HCT116 (cell line): ENCODE measurements at regions not wholly inside any gene's neighbourhood (a gene's known extent, or its start where the extent isn't known, plus 50 kb on each side); places are given as distances from the start of the nearest gene placed in this dataset.

ENCODE experiments used
- ATAC-seq: fragments of 200-7000 bp; cut with Tn5 transposase; 2 replicates; pipeline ENCODE4 v1.9.1; 2020; ENCODE audit warnings: mild to moderate bottlenecking, moderate library complexity
- BruUV-seq: library from RNA; stranded (reverse); fragments of 400-500 nt; replicated peaks from 2 replicates; lab custom pipeline; 2021; lab: Mats Ljungman, UMichigan
- CTCF ChIA-PET: fragments of 300-600 bp; sonication (Branson Sonifier 250); formaldehyde crosslinking; loops from one replicate; lab custom pipeline; 2021; ENCODE audit warnings: antibody characterized with exemption; lab: Charles Lee
- POLR2A ChIA-PET: fragments of 300-600, 350-600 bp; sonication (Branson Sonifier 250); formaldehyde crosslinking; loops from one replicate; lab custom pipeline; 2021; ENCODE audit warnings: antibody characterized with exemption; lab: Charles Lee
- RAD21 ChIA-PET, 2 experiments: fragments of 300-600 bp; sonication (Branson Sonifier 250); formaldehyde crosslinking; loops; one replicate each; lab custom pipeline; 2023; ENCODE audit warnings: low total read pairs in 2 of 2; ENCODE audit not compliant: uncharacterized antibody in 2 of 2, unreplicated experiment in 2 of 2, low non-redundant PET in 1 of 2; lab: Charles Lee
- DNase-seq: peaks from one replicate; pipeline ENCODE4 v3.0.0-alpha.2; 2010; ENCODE audit warnings: low read depth, low spot score
- H2AFZ ChIP-seq: fragments of 200-600 bp; shearing (Covaris generic), sonication (generic); 2 replicates; pipeline ENCODE4 v1.6.1; 2017; ENCODE audit warnings: low read depth, mixed run types, mixed read lengths, antibody characterized with exemption, low read length; ENCODE audit not compliant: poor library complexity, severe bottlenecking
- H3K27ac ChIP-seq: 2 replicates; pipeline ENCODE4 v1.5.1; 2012; ENCODE audit warnings: low read depth, low read length
- H3K27me3 ChIP-seq: fragments of 200-600 bp; sonication (generic); 2 replicates; pipeline ENCODE4 v1.6.1; 2016; ENCODE audit warnings: mixed run types, low read length, mixed read lengths; ENCODE audit not compliant: insufficient read depth
- H3K36me3 ChIP-seq, 2 experiments: fragments of 200-500 bp in 1 of 2; fragments of 200-600 bp in 1 of 2; sonication (Bioruptor generic) in 1 of 2; sonication (generic) in 1 of 2; 2 replicates each; pipeline versions ENCODE4 v1.5.1 to v1.6.1; 2014 to 2016; ENCODE audit warnings: low read length in 2 of 2, inconsistent platforms in 1 of 2, mixed read lengths in 1 of 2, mixed run types in 1 of 2; ENCODE audit not compliant: insufficient read depth in 2 of 2, control insufficient read depth in 1 of 2
- H3K4me1 ChIP-seq, 2 experiments: fragments of 200-600 bp in 1 of 2; sonication (generic) in 1 of 2; 2 replicates each; pipeline versions ENCODE4 v1.5.1 to v1.6.1; 2012 to 2017; ENCODE audit warnings: low read length in 2 of 2, inconsistent platforms in 1 of 2, mild to moderate bottlenecking in 1 of 2, mixed read lengths in 1 of 2, mixed run types in 1 of 2, moderate library complexity in 1 of 2; ENCODE audit not compliant: insufficient read depth in 2 of 2, control insufficient read depth in 1 of 2
- H3K4me2 ChIP-seq: fragments of 200-600 bp; sonication (generic); 2 replicates; pipeline ENCODE4 v1.6.1; 2017; ENCODE audit warnings: mixed run types, low read length, mixed read lengths
- H3K4me3 ChIP-seq, 2 experiments: fragments of 200-600 bp in 1 of 2; sonication (generic) in 1 of 2; replicated peaks in 1 of 2; 2 replicates each; pipeline ENCODE4 v1.5.1; 2011 to 2016; ENCODE audit warnings: low read length in 2 of 2, control low read depth in 1 of 2, low read depth in 1 of 2, mild to moderate bottlenecking in 1 of 2, mixed read lengths in 1 of 2, mixed run types in 1 of 2
- H3K79me2 ChIP-seq: fragments of 200-600 bp; sonication (generic); 2 replicates; pipeline ENCODE4 v1.6.1; 2017; ENCODE audit warnings: mild to moderate bottlenecking, mixed run types, low read length, moderate library complexity, mixed read lengths; ENCODE audit not compliant: insufficient read depth
- H3K9ac ChIP-seq: fragments of 200-600 bp; sonication (generic); 2 replicates; pipeline ENCODE4 v1.6.1; 2016; ENCODE audit warnings: low read length, mixed read lengths
- H3K9me2 ChIP-seq: fragments of 200-600 bp; sonication (generic), shearing (Covaris generic); 2 replicates; pipeline ENCODE4 v1.6.1; 2017; ENCODE audit warnings: mixed run types, mild to moderate bottlenecking, moderate library complexity; ENCODE audit not compliant: insufficient read depth
- H3K9me3 ChIP-seq, 2 experiments: fragments of 200-500 bp in 1 of 2; fragments of 200-600 bp in 1 of 2; sonication (Bioruptor generic) in 1 of 2; sonication (generic) in 1 of 2; 2 replicates each; pipeline ENCODE4 v1.6.1; 2014 to 2017; ENCODE audit warnings: low read length in 2 of 2, mixed read lengths in 2 of 2, inconsistent platforms in 1 of 2, low read depth in 1 of 2, mild to moderate bottlenecking in 1 of 2, mixed run types in 1 of 2, moderate library complexity in 1 of 2; ENCODE audit not compliant: control insufficient read depth in 1 of 2, insufficient read depth in 1 of 2
- H4K20me1 ChIP-seq: fragments of 200-600 bp; sonication (generic), shearing (Covaris generic); 2 replicates; pipeline ENCODE4 v1.6.1; 2017; ENCODE audit warnings: mixed run types, mild to moderate bottlenecking, moderate library complexity; ENCODE audit not compliant: insufficient read depth
- CBX3 ChIP-seq: IDR thresholded peaks from 2 replicates; pipeline ENCODE4 v1.6.1; 2012; ENCODE audit warnings: low read depth
- CEBPB ChIP-seq: IDR thresholded peaks from 2 replicates; pipeline ENCODE4 v1.6.1; 2012; ENCODE audit warnings: low read depth
- EZH2 ChIP-seq: fragments of 200-600 bp; sonication (generic); IDR thresholded peaks from 2 replicates; pipeline ENCODE4 v1.6.1; 2017; ENCODE audit warnings: antibody characterized with exemption, mixed run types
- FOSL1 ChIP-seq: IDR thresholded peaks from 2 replicates; pipeline ENCODE4 v1.6.1; 2012; ENCODE audit warnings: low read depth
- JUND ChIP-seq: IDR thresholded peaks from 2 replicates; pipeline ENCODE4 v1.6.1; 2012
- MAX ChIP-seq: IDR thresholded peaks from 2 replicates; pipeline ENCODE4 v1.6.1; 2012
- POLR2A ChIP-seq: IDR thresholded peaks from 2 replicates; pipeline ENCODE4 v1.7.0; 2011; ENCODE audit warnings: borderline replicate concordance; ENCODE audit not compliant: insufficient read depth, insufficient read length; ENCODE audit errors: extremely low read depth
- POLR2AphosphoS5 ChIP-seq: IDR thresholded peaks from 2 replicates; pipeline ENCODE4 v1.6.1; 2011; ENCODE audit warnings: mild to moderate bottlenecking, low read depth, low read length, moderate library complexity
- SIN3A ChIP-seq: IDR thresholded peaks from 2 replicates; pipeline ENCODE4 v1.6.1; 2012; ENCODE audit warnings: low read depth
- TCF7L2 ChIP-seq: IDR thresholded peaks from 2 replicates; pipeline ENCODE4 v1.7.0; 2011; ENCODE audit warnings: borderline replicate concordance, inconsistent platforms; ENCODE audit not compliant: insufficient read depth, insufficient read length; ENCODE audit errors: extremely low read depth
- ZFX ChIP-seq: fragments of 450-650 bp; IDR thresholded peaks from 2 replicates; pipeline ENCODE4 v1.6.1; 2017
- ZNF274 ChIP-seq: fragments of 200-500 bp; sonication (Bioruptor generic); IDR thresholded peaks from 2 replicates; pipeline ENCODE4 v1.6.1; 2014; ENCODE audit warnings: mild to moderate bottlenecking, low read depth, low read length, inconsistent platforms
- intact Hi-C: fragments of 100-400 bp; cut with micrococcal nuclease; formaldehyde crosslinking; loops from 2 replicates; pipeline ENCODE4 v1.10.0; 2022
- TF ChIP-seq, protein P1 (sequence below): IDR thresholded peaks from 2 replicates; pipeline ENCODE4 v1.6.1; 2012; ENCODE audit warnings: low read depth
- TF ChIP-seq, protein P2 (sequence below): IDR thresholded peaks from 2 replicates; pipeline ENCODE4 v1.6.1; 2011; ENCODE audit warnings: mild to moderate bottlenecking, low read length, moderate library complexity; ENCODE audit not compliant: insufficient replicate concordance; ENCODE audit errors: extremely low read depth
- TF ChIP-seq, protein P3 (sequence below): IDR thresholded peaks from 2 replicates; pipeline ENCODE4 v1.6.1; 2012

GRCh38 chr2:189341077-189341476, 100.2 kb upstream of the WDR75 start:
- no peaks in the 10 kb centered on the region for H3K9me2 ChIP-seq
- DNase-seq (no peak), ATAC-seq (no peak)
- H3K27me3 ChIP-seq, result no peaks in the 10 kb centered on the region
- intact Hi-C loops, result no loop called here
- CTCF ChIA-PET, result no interaction called here
- no peak overlapping the region for H2AFZ ChIP-seq
- H3K36me3 ChIP-seq, result no peaks in the 10 kb centered on the region
- POLR2A ChIA-PET, result no interaction called here
- BruUV-seq, result no TSS peak
- no peak overlapping the region for H3K4me3 ChIP-seq
- RAD21 ChIA-PET, result no interaction called here
- no peaks in the 10 kb centered on the region for H3K79me2 ChIP-seq
- no peak overlapping the region for H3K9ac ChIP-seq
- TF ChIP-seq ZNF274, result no peak
- no peak for TF ChIP-seq SIN3A
- no peak for TF ChIP-seq CBX3
- no peak for TF ChIP-seq POLR2AphosphoS5
- no peak for TF ChIP-seq TCF7L2
- H3K4me2 ChIP-seq, result no peak overlapping the region
- H3K4me1 ChIP-seq, result no peaks in the 10 kb centered on the region
- no peaks in the 10 kb centered on the region; a peak in 1 of 4 replicates for H3K9me3 ChIP-seq
- no peaks in the 10 kb centered on the region for H4K20me1 ChIP-seq
- no peak overlapping the region for H3K27ac ChIP-seq

DNA sequence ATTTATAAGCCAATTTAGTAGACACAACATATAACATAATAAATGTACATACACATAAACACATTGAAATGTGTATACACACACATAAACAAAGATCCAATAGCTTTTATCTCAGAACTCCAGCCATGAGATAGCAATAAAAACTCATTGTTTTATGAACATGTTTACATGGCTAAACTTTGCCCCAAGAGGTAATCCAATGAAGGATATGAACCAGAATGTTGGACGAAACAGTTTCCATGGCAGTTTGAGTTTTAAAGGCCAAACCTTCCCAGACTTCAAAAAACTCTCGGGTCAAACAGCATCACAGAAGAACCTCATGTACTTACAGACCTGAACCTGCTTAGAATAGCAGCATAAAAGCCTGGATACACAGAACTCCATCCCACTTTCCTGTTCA, 97.2 kb upstream of the WDR75 start:
- Histone ChIP-seq H3K9me2 (no peaks in the 10 kb centered on the region), H3K27me3 (no peaks in the 10 kb centered on the region), H3K4me1 (peaks cover 3 to 9% of the 10 kb centered on the region in 2 experiments; a peak in 2 of 4 replicates), H3K36me3 (no peaks in the 10 kb centered on the region), H3K4me3 (no peak overlapping the region), H3K79me2 (no peaks in the 10 kb centered on the region), H2AFZ (no peak overlapping the region), H3K9ac (no peak overlapping the region), H4K20me1 (no peaks in the 10 kb centered on the region), H3K4me2 (no peak overlapping the region), H3K27ac (no peak overlapping the region), H3K9me3 (no peaks in the 10 kb centered on the region; a peak in 1 of 4 replicates)
- ChIA-PET POLR2A (no interaction called here), CTCF (interaction anchor here (1.2 kb wide), 1 partner anchor 820 kb away, joined by 3 read pairs; no protein-coding TSS in a partner anchor), RAD21 (no interaction called here)
- no peak for ATAC-seq
- BruUV-seq, result no TSS peak
- no peak for DNase-seq
- intact Hi-C loops, result no loop called here
- TF ChIP-seq, protein P1, sequence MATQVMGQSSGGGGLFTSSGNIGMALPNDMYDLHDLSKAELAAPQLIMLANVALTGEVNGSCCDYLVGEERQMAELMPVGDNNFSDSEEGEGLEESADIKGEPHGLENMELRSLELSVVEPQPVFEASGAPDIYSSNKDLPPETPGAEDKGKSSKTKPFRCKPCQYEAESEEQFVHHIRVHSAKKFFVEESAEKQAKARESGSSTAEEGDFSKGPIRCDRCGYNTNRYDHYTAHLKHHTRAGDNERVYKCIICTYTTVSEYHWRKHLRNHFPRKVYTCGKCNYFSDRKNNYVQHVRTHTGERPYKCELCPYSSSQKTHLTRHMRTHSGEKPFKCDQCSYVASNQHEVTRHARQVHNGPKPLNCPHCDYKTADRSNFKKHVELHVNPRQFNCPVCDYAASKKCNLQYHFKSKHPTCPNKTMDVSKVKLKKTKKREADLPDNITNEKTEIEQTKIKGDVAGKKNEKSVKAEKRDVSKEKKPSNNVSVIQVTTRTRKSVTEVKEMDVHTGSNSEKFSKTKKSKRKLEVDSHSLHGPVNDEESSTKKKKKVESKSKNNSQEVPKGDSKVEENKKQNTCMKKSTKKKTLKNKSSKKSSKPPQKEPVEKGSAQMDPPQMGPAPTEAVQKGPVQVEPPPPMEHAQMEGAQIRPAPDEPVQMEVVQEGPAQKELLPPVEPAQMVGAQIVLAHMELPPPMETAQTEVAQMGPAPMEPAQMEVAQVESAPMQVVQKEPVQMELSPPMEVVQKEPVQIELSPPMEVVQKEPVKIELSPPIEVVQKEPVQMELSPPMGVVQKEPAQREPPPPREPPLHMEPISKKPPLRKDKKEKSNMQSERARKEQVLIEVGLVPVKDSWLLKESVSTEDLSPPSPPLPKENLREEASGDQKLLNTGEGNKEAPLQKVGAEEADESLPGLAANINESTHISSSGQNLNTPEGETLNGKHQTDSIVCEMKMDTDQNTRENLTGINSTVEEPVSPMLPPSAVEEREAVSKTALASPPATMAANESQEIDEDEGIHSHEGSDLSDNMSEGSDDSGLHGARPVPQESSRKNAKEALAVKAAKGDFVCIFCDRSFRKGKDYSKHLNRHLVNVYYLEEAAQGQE, result no peak
- TF ChIP-seq ZNF274 (no peak), JUND (no peak), CEBPB (no peak), FOSL1 (no peak), EZH2 (no peak), ZFX (no peak), POLR2A (no peak), MAX (no peak)
- TF ChIP-seq, protein P2, sequence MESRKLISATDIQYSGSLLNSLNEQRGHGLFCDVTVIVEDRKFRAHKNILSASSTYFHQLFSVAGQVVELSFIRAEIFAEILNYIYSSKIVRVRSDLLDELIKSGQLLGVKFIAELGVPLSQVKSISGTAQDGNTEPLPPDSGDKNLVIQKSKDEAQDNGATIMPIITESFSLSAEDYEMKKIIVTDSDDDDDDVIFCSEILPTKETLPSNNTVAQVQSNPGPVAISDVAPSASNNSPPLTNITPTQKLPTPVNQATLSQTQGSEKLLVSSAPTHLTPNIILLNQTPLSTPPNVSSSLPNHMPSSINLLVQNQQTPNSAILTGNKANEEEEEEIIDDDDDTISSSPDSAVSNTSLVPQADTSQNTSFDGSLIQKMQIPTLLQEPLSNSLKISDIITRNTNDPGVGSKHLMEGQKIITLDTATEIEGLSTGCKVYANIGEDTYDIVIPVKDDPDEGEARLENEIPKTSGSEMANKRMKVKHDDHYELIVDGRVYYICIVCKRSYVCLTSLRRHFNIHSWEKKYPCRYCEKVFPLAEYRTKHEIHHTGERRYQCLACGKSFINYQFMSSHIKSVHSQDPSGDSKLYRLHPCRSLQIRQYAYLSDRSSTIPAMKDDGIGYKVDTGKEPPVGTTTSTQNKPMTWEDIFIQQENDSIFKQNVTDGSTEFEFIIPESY, result no peak
- TF ChIP-seq, protein P3, sequence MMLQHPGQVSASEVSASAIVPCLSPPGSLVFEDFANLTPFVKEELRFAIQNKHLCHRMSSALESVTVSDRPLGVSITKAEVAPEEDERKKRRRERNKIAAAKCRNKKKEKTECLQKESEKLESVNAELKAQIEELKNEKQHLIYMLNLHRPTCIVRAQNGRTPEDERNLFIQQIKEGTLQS, result no peak
